ENCODE measurements at regions not wholly inside any gene's neighbourhood (a gene's known extent, or its start where the extent isn't known, plus 50 kb on each side); places are given as distances from the start of the nearest gene placed in this dataset.
"Not testable (repeated sequence)": the region's sequence is repeated elsewhere in the genome, so short reads cannot be mapped to it uniquely, and the experiment has no call there.

GRCh38 chr9:6101725-6102124 is 86.3 kb upstream of the RANBP6 start:
- not testable (repeated sequence) for TF ChIP-seq POLR2A (IDR thresholded peaks at IDR 0.05; ENCODE audit: low read depth); CTCF (IDR thresholded peaks at IDR 0.05); POLR2AphosphoS5 (IDR thresholded peaks at IDR 0.05)
